ENCODE measurements at regions not wholly inside any gene's neighbourhood (a gene's known extent, or its start where the extent isn't known, plus 50 kb on each side); places are given as distances from the start of the nearest gene placed in this dataset.

- TF ChIP-seq CHD4 (IDR thresholded peaks at IDR 0.05): no peak
- TF ChIP-seq ZNF384 (IDR thresholded peaks at IDR 0.05; ENCODE audit: borderline replicate concordance, low read depth, low read length): no peak
Measured at GRCh38 chr5:82551840-82552385, 273.8 kb upstream of the RPS23 start.

Data from GM12878 (cell line).